Upper lobe of left lung (tissue), 4 donors: ENCODE measurements at regions not wholly inside any gene's neighbourhood (a gene's known extent, or its start where the extent isn't known, plus 50 kb on each side); places are given as distances from the start of the nearest gene placed in this dataset.

Experiments
- CTCF ChIP-seq, 6 experiments: fragments of 450-650 bp in 4 of 6; fragments of 200-600 bp in 2 of 6; sonication (generic) in 2 of 6; IDR thresholded peaks; one replicate each; pipeline ENCODE4 v1.5.1; 2016 to 2019; ENCODE audit warnings: antibody characterized with exemption in 6 of 6
- POLR2A ChIP-seq, 4 donors: fragments of 450-650 bp; IDR thresholded peaks; one replicate each; pipeline ENCODE4 v1.5.1; 2016 to 2017; ENCODE audit warnings: antibody characterized with exemption in 4 of 4, mild to moderate bottlenecking in 2 of 4
- POLR2AphosphoS5 ChIP-seq, 2 donors: sonication (generic); formaldehyde crosslinking; IDR thresholded peaks; one replicate each; pipeline ENCODE4 v1.5.1; 2017; ENCODE audit warnings: antibody characterized with exemption in 2 of 2

GRCh38 chr15:94909510-94909909, 678.1 kb downstream of the MCTP2 start:
- TF ChIP-seq CTCF (IDR thresholded peaks at IDR 0.05) (no peak), POLR2A (IDR thresholded peaks at IDR 0.05) (no peak), POLR2AphosphoS5 (IDR thresholded peaks at IDR 0.05) (no peak)
